HEK293 (cell line): ENCODE measurements at regions not wholly inside any gene's neighbourhood (a gene's known extent, or its start where the extent isn't known, plus 50 kb on each side); places are given as distances from the start of the nearest gene placed in this dataset.

Source experiments
- CTCF ChIA-PET: fragments of 350-600 bp; formaldehyde crosslinking; extraction: SDS; loops from one replicate; lab custom pipeline; 2021; ENCODE audit warnings: antibody characterized with exemption; lab: Yijun Ruan, JAX
- POLR2A ChIA-PET: fragments of 300-600 bp; formaldehyde crosslinking; extraction: SDS; loops from one replicate; lab custom pipeline; 2020; ENCODE audit warnings: antibody characterized with exemption, inconsistent platforms; lab: Yijun Ruan, JAX
- H3K27ac ChIP-seq: fragments of 200-500 bp; sonication (Bioruptor generic); 2 replicates; pipeline ENCODE4 v1.5.1; 2014; ENCODE audit warnings: low read depth, low read length, control low read depth, inconsistent platforms; ENCODE audit errors: extremely low read depth
- H3K36me3 ChIP-seq, 2 experiments: fragments of 200-500 bp in 1 of 2; sonication (Bioruptor generic) in 1 of 2; 1 replicate in 1 of 2; 2 replicates in 1 of 2; pipeline ENCODE4 v1.5.1; 2014 to 2017; ENCODE audit warnings: inconsistent platforms in 2 of 2, low read length in 2 of 2; ENCODE audit not compliant: control insufficient read depth in 2 of 2, insufficient read depth in 1 of 2
- H3K4me1 ChIP-seq: fragments of 200-500 bp; sonication (Bioruptor generic); 2 replicates; pipeline ENCODE4 v1.5.1; 2014; ENCODE audit warnings: mild to moderate bottlenecking, low read length, inconsistent platforms; ENCODE audit not compliant: control insufficient read depth, insufficient read depth
- H3K4me3 ChIP-seq: 2 replicates; pipeline ENCODE4 v1.5.1; 2011; ENCODE audit warnings: low read depth, mild to moderate bottlenecking, control low read depth, low read length, moderate library complexity
- H3K9me3 ChIP-seq: fragments of 200-500 bp; sonication (Bioruptor generic); 2 replicates; pipeline ENCODE4 v1.5.1; 2014; ENCODE audit warnings: low read depth, low read length, inconsistent platforms; ENCODE audit not compliant: control insufficient read depth, insufficient read depth
- GLIS1 ChIP-seq: fragments of 450-650 bp; formaldehyde crosslinking; IDR thresholded peaks from 2 replicates; pipeline ENCODE4 v1.5.1; 2016; ENCODE audit warnings: missing biosample characterization, missing genetic modification characterization
- IKZF3 ChIP-seq: fragments of 450-650 bp; IDR thresholded peaks from 2 replicates; pipeline ENCODE4 v1.5.0; 2018; ENCODE audit warnings: missing biosample characterization, mild to moderate bottlenecking, missing genetic modification characterization, moderate library complexity
- MZF1 ChIP-seq: fragments of 450-650 bp; formaldehyde crosslinking; IDR thresholded peaks from 2 replicates; pipeline ENCODE4 v1.5.1; 2017; ENCODE audit warnings: missing biosample characterization, missing genetic modification characterization, borderline replicate concordance
- SP7 ChIP-seq: fragments of 450-650 bp; formaldehyde crosslinking; IDR thresholded peaks from 2 replicates; pipeline ENCODE4 v1.5.1; 2016; ENCODE audit warnings: missing biosample characterization, missing genetic modification characterization
- WT1 ChIP-seq: fragments of 450-650 bp; formaldehyde crosslinking; IDR thresholded peaks from 2 replicates; pipeline ENCODE4 v1.5.1; 2016; ENCODE audit warnings: missing biosample characterization, missing genetic modification characterization
- YY2 ChIP-seq: fragments of 450-650 bp; formaldehyde crosslinking; IDR thresholded peaks from 2 replicates; pipeline ENCODE4 v1.5.1; 2016; ENCODE audit warnings: missing biosample characterization, missing genetic modification characterization
- ZFP37 ChIP-seq: fragments of 450-650 bp; formaldehyde crosslinking; IDR thresholded peaks from 2 replicates; pipeline ENCODE4 v1.5.1; 2016; ENCODE audit warnings: missing biosample characterization, missing genetic modification characterization
- ZFP69B ChIP-seq: fragments of 450-650 bp; formaldehyde crosslinking; IDR thresholded peaks from 2 replicates; pipeline ENCODE4 v1.5.1; 2016; ENCODE audit warnings: missing biosample characterization, missing genetic modification characterization
- ZNF121 ChIP-seq: fragments of 450-650 bp; formaldehyde crosslinking; IDR thresholded peaks from 2 replicates; pipeline ENCODE4 v1.5.1; 2016; ENCODE audit warnings: missing biosample characterization, missing genetic modification characterization
- ZNF211 ChIP-seq: fragments of 450-650 bp; formaldehyde crosslinking; IDR thresholded peaks from 2 replicates; pipeline ENCODE4 v1.5.1; 2016; ENCODE audit warnings: low read depth, missing biosample characterization, missing genetic modification characterization
- ZNF239 ChIP-seq: fragments of 450-650 bp; formaldehyde crosslinking; IDR thresholded peaks from 2 replicates; pipeline ENCODE4 v1.5.1; 2016; ENCODE audit warnings: missing biosample characterization, missing genetic modification characterization
- ZNF292 ChIP-seq: fragments of 450-650 bp; formaldehyde crosslinking; IDR thresholded peaks from 2 replicates; pipeline ENCODE4 v1.5.1; 2016; ENCODE audit warnings: low read depth, missing biosample characterization, missing genetic modification characterization, borderline replicate concordance
- ZNF366 ChIP-seq: fragments of 450-650 bp; formaldehyde crosslinking; conservative IDR thresholded peaks from 2 replicates; pipeline ENCODE4 v1.5.1; 2016; ENCODE audit warnings: missing biosample characterization, missing genetic modification characterization
- ZNF514 ChIP-seq: fragments of 450-650 bp; formaldehyde crosslinking; IDR thresholded peaks from 2 replicates; pipeline ENCODE4 v1.5.1; 2016; ENCODE audit warnings: missing biosample characterization, missing genetic modification characterization
- ZNF549 ChIP-seq: fragments of 450-650 bp; IDR thresholded peaks from 2 replicates; pipeline ENCODE4 v1.5.1; 2018; ENCODE audit warnings: missing biosample characterization, missing genetic modification characterization, mild to moderate bottlenecking, inconsistent platforms, moderate library complexity
- ZNF560 ChIP-seq: fragments of 450-650 bp; formaldehyde crosslinking; IDR thresholded peaks from 2 replicates; pipeline ENCODE4 v1.5.1; 2017; ENCODE audit warnings: missing biosample characterization, missing genetic modification characterization, borderline replicate concordance
- ZNF701 ChIP-seq: fragments of 450-650 bp; formaldehyde crosslinking; IDR thresholded peaks from 2 replicates; pipeline ENCODE4 v1.5.1; 2016; ENCODE audit warnings: missing biosample characterization, missing genetic modification characterization
- ZNF830 ChIP-seq: fragments of 450-650 bp; IDR thresholded peaks from 2 replicates; pipeline ENCODE4 v1.5.0; 2018; ENCODE audit warnings: missing biosample characterization, missing genetic modification characterization, low read depth, mild to moderate bottlenecking, moderate library complexity
- TF ChIP-seq, protein P1 (sequence below): fragments of 450-650 bp; formaldehyde crosslinking; IDR thresholded peaks from 2 replicates; pipeline ENCODE4 v1.5.1; 2016; ENCODE audit warnings: missing biosample characterization, missing genetic modification characterization
- TF ChIP-seq, protein P2 (sequence below): fragments of 450-650 bp; formaldehyde crosslinking; IDR thresholded peaks from 2 replicates; pipeline ENCODE4 v1.5.1; 2016; ENCODE audit warnings: missing biosample characterization, missing genetic modification characterization, borderline replicate concordance
- TF ChIP-seq, protein P3 (sequence below): fragments of 450-650 bp; formaldehyde crosslinking; IDR thresholded peaks from 2 replicates; pipeline ENCODE4 v1.5.1; 2016; ENCODE audit warnings: missing biosample characterization, missing genetic modification characterization
- TF ChIP-seq, protein P4 (sequence below): fragments of 450-650 bp; formaldehyde crosslinking; IDR thresholded peaks from 2 replicates; pipeline ENCODE4 v1.5.1; 2017; ENCODE audit warnings: missing biosample characterization, missing genetic modification characterization

DNA sequence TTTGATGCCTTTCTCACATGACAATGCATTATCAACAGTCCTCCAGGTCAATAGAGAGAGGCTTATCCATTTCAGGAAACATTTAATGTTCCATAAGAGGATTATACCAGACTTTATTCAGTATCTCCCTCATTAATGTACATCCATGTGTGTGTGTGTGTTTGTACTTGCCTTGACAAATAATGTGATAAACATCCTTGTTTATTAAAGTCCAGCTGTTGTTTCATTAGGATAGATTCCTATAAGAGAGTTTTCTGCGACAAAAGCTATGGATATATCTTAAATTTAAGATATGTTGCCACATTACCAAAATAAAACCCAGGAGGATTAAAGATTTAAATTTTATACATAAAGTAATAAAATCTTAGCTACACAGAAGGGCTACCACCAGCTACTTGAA lies 492.6 kb downstream of the TOX3 start:
- H3K36me3 ChIP-seq, result no peaks in the 10 kb centered on the region
- no peaks in the 10 kb centered on the region for H3K4me1 ChIP-seq
- H3K9me3 ChIP-seq, result no peaks in the 10 kb centered on the region
- CTCF ChIA-PET, result interaction anchor here (0.6 kb wide), 1 partner anchor 14 kb away, joined by 3 read pairs; no protein-coding TSS in a partner anchor
- H3K4me3 ChIP-seq, result no peak overlapping the region
- POLR2A ChIA-PET, result no interaction called here
- H3K27ac ChIP-seq, result no peak overlapping the region
- TF ChIP-seq ZFP69B, result no peak
- no peak for TF ChIP-seq ZNF830 (tag by site-specific recombination)
- TF ChIP-seq, protein P1, sequence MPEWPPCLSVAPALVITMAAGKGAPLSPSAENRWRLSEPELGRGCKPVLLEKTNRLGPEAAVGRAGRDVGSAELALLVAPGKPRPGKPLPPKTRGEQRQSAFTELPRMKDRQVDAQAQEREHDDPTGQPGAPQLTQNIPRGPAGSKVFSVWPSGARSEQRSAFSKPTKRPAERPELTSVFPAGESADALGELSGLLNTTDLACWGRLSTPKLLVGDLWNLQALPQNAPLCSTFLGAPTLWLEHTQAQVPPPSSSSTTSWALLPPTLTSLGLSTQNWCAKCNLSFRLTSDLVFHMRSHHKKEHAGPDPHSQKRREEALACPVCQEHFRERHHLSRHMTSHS (tag by site-specific recombination), result no peak
- no peak for TF ChIP-seq ZNF121 (tag by site-specific recombination)
- no peak for TF ChIP-seq GLIS1 (tag by site-specific recombination)
- no peak for TF ChIP-seq ZNF701 (tag by site-specific recombination)
- TF ChIP-seq YY2 (tag by site-specific recombination), result no peak
- TF ChIP-seq ZNF292 (tag by site-specific recombination), result no peak
- TF ChIP-seq ZNF239 (tag by site-specific recombination), result no peak
- TF ChIP-seq, protein P2, sequence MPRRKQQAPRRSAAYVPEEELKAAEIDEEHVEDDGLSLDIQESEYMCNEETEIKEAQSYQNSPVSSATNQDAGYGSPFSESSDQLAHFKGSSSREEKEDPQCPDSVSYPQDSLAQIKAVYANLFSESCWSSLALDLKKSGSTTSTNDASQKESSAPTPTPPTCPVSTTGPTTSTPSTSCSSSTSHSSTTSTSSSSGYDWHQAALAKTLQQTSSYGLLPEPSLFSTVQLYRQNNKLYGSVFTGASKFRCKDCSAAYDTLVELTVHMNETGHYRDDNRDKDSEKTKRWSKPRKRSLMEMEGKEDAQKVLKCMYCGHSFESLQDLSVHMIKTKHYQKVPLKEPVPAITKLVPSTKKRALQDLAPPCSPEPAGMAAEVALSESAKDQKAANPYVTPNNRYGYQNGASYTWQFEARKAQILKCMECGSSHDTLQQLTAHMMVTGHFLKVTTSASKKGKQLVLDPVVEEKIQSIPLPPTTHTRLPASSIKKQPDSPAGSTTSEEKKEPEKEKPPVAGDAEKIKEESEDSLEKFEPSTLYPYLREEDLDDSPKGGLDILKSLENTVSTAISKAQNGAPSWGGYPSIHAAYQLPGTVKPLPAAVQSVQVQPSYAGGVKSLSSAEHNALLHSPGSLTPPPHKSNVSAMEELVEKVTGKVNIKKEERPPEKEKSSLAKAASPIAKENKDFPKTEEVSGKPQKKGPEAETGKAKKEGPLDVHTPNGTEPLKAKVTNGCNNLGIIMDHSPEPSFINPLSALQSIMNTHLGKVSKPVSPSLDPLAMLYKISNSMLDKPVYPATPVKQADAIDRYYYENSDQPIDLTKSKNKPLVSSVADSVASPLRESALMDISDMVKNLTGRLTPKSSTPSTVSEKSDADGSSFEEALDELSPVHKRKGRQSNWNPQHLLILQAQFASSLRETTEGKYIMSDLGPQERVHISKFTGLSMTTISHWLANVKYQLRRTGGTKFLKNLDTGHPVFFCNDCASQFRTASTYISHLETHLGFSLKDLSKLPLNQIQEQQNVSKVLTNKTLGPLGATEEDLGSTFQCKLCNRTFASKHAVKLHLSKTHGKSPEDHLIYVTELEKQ (tag by site-specific recombination), result no peak
- TF ChIP-seq, protein P3, sequence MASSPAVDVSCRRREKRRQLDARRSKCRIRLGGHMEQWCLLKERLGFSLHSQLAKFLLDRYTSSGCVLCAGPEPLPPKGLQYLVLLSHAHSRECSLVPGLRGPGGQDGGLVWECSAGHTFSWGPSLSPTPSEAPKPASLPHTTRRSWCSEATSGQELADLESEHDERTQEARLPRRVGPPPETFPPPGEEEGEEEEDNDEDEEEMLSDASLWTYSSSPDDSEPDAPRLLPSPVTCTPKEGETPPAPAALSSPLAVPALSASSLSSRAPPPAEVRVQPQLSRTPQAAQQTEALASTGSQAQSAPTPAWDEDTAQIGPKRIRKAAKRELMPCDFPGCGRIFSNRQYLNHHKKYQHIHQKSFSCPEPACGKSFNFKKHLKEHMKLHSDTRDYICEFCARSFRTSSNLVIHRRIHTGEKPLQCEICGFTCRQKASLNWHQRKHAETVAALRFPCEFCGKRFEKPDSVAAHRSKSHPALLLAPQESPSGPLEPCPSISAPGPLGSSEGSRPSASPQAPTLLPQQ (tag by site-specific recombination), result no peak
- no peak for TF ChIP-seq ZNF366 (tag by site-specific recombination)
- TF ChIP-seq ZNF549 (tag by site-specific recombination), result no peak
- TF ChIP-seq ZFP37 (tag by site-specific recombination), result no peak
- TF ChIP-seq IKZF3 (tag by site-specific recombination), result no peak
- TF ChIP-seq WT1, result no peak
- TF ChIP-seq, protein P4, sequence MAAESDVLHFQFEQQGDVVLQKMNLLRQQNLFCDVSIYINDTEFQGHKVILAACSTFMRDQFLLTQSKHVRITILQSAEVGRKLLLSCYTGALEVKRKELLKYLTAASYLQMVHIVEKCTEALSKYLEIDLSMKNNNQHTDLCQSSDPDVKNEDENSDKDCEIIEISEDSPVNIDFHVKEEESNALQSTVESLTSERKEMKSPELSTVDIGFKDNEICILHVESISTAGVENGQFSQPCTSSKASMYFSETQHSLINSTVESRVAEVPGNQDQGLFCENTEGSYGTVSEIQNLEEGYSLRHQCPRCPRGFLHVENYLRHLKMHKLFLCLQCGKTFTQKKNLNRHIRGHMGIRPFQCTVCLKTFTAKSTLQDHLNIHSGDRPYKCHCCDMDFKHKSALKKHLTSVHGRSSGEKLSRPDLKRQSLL (tag by site-specific recombination), result no peak
- no peak for TF ChIP-seq MZF1 (tag by site-specific recombination)

DNA sequence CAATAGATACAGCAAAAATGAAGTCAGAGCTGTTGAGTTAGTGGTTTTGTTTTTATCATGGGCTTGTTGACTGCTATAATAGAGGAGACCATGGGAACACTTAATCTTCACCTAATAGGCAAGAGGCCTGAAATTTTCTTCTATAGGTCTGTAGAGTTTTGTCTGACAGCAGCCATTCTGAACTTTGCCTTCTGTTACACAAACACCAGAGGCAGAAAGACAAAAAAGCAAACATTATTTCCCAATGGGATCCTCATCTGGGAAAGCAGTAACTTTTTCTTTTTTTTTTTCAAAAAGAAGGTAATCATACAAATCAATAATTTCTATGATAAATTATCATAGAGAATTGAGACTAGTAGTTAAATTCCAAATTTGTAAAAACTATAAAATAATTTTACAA lies 494.1 kb downstream of the TOX3 start:
- H3K9me3 ChIP-seq, result no peaks in the 10 kb centered on the region
- CTCF ChIA-PET, result interaction anchor here (0.6 to 1.4 kb wide), 2 partner anchors 15 to 624 kb away, joined by 3 read pairs; no protein-coding TSS in a partner anchor
- H3K27ac ChIP-seq, result no peak overlapping the region
- POLR2A ChIA-PET, result no interaction called here
- H3K4me3 ChIP-seq, result no peak overlapping the region
- H3K4me1 ChIP-seq, result no peaks in the 10 kb centered on the region
- no peaks in the 10 kb centered on the region for H3K36me3 ChIP-seq
- TF ChIP-seq ZNF560 (tag by site-specific recombination), result no peak
- no peak for TF ChIP-seq ZNF211 (tag by site-specific recombination)
- TF ChIP-seq SP7 (tag by site-specific recombination), result no peak
- no peak for TF ChIP-seq ZNF514 (tag by site-specific recombination)
